ENCODE measurements at regions not wholly inside any gene's neighbourhood (a gene's known extent, or its start where the extent isn't known, plus 50 kb on each side); places are given as distances from the start of the nearest gene placed in this dataset.
A peak's percentile ranks its signal among the peaks of the same experiment; 100 is the strongest.

GRCh38 chr6:2534406-2535042 lies 216.2 kb downstream of the MYLK4 start:
- no peak for DNase-seq

DNA sequence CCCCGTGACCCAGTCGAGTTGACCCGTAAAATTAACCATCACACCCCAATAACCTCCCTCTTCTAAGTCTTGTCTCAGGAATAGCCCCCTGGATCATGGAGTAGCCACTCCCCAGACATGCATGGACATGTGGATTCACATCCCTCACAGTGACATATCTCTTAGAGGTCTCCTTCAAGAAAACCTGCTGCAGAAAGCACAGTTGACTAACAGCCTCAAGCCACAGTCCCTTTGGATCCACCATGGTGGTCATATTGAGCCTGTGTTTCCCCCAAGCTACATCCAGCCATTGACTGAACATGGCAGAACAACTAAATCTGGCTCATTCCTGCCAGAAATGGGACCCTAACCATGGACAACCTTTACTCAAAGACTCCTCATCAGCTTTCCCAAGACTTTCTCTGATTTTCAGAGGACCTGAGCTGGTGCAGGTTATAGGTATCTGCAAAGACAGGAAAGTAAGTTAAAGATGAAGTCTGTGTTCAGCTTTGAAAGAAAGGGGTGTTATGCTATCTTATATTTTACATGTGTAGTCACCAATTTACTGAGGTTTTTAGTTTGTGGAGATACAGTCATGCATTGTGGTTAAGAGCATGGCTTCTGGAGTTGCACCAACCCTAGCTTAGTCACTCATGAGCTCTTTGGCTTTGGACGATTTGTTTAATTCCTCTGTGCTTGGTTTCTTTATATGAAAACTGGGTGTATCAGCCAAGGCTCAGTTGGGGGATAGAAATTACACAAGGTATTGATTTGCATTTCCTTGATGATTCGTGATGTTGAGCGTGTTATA lies 219.1 kb downstream of the MYLK4 start:
- no peak for DNase-seq

DNA sequence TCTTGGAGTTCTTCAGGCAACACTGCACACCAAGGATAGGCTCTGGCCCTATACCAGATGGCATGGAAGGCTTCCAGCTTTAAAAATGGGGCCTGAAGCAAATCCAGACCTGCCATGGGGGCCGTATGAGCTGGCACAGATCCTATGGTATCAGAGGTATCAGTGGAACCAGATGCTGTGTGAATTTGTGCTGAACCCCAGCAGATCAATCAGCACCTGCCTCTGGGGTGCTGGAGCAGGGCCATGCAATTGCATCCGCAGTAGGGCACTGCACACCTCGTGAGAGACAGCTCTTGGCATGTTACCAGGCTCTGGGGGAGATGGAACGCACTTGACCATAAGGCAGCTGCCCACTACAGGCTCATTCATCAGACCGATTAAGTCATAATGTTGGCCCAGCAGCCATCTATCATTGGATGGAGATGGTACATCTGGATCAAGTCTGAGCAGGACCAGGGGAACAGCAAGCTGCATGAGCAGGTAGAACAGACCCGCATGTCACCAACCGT lies 221.5 kb downstream of the MYLK4 start:
- DNase-seq, result peak; percentile 68

DNA sequence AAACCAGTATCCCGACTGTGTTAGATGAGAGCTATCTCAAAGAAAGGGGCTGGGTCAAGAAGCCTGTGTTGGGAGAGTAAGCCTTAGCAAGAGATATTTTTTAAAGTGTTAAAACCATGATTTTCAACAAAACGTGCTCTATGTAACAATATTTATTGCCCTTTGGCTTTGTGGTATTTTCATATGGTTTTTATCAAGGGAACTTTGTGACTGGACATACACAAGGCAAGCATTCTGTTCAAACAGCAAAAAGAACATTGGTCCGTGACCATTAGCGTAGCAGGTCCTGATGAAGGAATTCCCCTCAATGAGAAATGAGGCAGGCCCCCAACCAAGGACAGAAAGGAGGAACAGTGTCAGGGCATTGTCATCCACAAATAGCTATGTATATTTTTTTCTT lies 222.6 kb downstream of the MYLK4 start:
- DNase-seq, result no peak

DNA sequence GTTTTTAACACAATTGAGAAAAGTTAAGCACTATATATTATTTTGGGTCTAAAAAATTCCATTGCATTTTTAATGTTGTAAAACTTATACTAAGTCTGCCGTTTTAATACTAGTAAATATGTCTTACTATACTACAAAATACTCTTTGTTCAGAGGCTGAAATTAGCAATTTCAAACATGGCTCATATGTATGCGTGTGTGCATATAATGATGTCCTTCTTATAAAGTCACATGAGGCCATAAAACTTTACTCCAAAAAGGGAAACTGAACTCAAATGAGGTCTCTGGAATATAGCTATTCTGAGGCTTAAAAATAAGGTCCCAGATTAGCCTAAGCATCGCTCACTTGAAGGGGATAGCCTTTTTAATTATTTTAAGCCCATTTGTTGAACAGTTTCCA lies 224.0 kb downstream of the MYLK4 start:
- DNase-seq, result no peak

GRCh38 chr6:2524090-2524489 lies 226.6 kb downstream of the MYLK4 start:
- DNase-seq, result no peak

DNA sequence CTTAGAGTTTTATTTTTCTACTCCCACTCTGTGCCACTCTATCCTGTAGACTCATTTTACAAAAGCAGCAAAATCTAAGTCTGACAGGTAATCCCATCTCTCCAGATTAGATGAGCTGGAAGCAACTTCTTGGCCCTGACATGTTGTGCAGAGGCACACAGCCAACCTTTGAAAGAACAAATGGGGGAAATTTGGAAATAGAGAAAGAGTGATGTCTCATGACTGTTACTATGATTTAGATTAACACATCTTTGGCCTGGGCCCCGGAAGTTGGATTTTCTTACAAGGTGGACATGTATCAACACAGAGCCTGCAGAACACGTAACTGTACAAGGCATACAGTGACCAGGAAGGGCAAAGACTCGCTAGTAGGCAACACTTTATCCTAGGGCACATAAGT lies 227.7 kb downstream of the MYLK4 start:
- DNase-seq, result no peak

DNA sequence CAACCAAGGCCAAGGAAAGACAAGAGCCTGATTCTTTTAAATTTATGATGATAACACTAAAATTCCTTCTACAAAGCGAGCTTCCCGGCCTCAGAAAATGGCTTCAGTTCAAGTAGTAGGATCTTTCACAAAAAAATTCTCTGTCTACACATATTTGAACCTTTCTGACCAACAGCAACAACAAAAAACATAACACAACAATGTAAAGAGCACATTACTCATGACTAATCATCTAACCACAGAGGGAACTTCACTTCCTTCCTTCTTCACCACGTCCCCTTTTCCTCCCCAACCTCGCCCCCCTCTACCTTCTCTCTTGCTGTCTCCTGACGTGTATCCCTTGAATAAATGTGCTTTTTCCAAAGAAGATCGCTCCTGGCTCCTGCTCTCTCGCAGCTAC lies 228.2 kb downstream of the MYLK4 start:
- no peak for DNase-seq

- DNase-seq, result no peak
Measured at GRCh38 chr6:2517855-2518473, 232.8 kb downstream of the MYLK4 start.

- DNase-seq, result no peak
Measured at GRCh38 chr6:2517401-2517800, 233.3 kb downstream of the MYLK4 start.

- no peak for DNase-seq
Measured at GRCh38 chr6:2516059-2516458, 234.7 kb downstream of the MYLK4 start.

- DNase-seq, result no peak
Measured at GRCh38 chr6:2514965-2515543, 235.7 kb downstream of the MYLK4 start.

GRCh38 chr6:2512802-2513201 lies 237.9 kb downstream of the MYLK4 start:
- no peak for DNase-seq

- DNase-seq, result no peak
Measured at GRCh38 chr6:2510316-2510715, 240.4 kb downstream of the MYLK4 start.

- no peak for DNase-seq
Measured at GRCh38 chr6:2509711-2510110, 241.0 kb downstream of the MYLK4 start.

DNA sequence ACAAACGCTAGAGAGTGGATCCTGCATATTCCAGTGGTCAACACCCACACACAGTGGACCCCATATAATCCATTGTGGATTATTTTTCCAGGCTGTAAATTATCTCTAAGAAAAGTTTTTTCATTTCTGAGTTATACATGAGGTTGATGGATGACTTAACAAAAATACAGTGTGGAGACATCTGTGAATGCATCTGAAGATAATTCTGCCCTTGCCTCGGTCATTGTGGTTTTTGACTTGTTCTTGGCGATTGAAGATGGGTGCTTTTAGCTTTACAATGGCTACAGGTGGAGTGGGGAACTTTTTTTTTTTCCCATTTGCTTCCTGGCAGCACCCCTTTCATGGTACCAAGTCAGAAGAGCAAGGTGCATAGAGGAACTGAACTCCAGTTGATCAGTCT lies 242.7 kb downstream of the MYLK4 start:
- DNase-seq, result no peak

- no peak for DNase-seq
Measured at GRCh38 chr6:2507521-2508037, 243.1 kb downstream of the MYLK4 start.

DNA sequence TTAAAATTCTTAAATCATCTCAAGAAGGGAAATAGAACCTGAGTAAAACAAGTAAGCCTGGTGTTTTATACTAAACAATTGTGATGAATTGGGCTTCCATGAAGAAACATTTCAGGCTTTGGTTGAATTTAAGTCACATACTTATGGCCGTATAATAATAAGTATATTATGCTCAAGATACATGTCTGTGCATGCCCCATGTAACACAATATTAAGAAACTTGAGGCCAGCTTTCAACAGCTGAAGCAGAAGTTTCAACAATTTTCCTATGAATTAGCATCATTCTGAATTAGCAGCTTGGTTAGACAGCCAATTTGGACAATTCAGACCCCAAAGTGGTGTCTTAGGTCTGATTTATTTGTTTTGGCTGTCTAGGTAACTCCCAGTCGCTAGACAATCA lies 243.7 kb downstream of the MYLK4 start:
- no peak for DNase-seq

- no peak for DNase-seq
Measured at GRCh38 chr6:2505624-2506023, 245.1 kb downstream of the MYLK4 start.

DNA sequence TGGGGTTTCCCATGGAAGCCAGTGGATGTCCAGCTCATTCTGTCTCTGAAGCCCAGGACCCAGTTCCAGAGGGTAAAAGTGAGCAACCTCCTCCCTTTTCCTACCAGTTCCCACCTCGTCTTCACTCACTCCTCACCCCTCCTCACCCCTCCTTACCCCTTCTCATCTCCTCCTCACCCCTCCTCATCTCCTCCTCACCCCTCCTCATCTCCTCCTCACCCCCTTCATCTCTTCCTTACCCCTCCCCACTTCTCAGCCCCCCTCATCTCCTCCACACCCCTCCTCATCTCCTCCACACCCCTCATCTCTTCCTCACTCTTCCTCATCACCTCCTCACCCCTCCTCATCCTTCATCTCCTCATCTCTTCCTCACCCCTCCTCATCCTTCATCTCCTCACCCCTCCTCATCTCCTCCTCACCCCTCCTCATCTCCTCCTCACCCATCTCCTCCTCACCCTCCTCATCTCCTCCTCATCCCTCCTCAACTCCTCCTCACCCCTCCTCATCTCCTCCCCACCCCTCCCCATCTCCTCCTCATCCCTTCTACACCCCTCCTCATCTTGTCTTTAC lies 246.1 kb downstream of the MYLK4 start:
- DNase-seq, result no peak

DNA sequence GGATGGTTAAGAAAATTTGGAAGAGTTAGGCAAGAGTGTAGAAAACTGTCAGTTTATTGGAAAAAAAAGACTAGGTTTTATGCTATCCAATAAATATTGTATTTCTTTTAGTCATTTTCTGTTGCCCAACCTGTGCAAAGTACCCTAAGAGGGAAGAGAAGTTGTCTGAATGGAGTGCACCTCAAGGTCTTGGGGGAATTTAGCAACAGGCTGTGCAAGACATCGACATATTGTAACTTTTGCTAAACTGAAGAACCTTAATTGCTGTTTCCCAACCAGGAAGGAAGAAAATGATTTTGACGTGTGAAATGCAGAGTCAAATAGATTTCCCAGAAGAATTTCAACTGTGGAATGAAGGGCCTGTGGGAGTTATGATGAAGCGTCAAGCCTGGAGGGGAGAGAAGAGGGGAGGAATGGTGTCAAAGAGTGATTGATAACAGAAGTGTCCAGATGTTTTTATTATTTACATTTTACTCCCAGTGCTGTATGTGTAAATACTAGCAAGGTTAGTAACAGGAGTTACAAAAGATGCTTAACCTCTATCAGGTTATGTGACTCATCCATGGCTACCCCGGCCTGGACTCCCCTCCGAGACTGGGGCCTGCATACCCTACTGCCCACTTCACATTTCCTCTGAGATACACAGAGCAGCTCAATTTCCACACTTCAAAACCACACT lies 246.8 kb downstream of the MYLK4 start:
- no peak for DNase-seq

DNA sequence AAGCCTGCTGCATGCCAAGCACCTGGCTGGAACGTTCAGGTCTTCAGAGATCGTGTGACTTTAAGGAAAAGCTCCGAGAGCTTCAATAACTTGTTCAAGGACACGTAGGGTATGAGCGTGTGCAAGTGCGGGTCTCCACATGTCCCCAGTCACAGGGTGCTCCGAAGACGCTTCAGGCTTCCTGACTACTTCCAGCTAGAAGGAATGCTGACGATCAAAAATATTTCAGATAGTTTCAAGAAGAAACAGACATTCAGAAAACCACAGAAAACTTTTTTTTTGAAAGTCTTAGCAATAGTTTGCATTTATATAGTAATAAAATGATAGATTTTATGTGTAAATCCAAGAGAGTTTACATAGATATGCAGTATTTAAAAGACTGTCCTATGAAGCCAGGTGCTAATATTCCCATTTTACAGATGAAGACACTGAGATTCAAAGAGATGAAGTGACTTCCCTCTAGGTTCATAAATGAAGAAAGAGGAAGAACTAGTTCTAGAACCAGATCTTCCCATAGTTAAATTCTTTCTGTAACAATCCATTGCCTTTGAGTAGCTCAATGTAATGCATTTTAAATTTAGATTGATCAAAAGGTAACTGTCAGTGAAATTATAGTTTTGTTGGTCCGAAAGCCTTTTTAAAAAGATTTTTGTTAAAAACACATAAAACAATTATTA lies 247.6 kb downstream of the MYLK4 start:
- no peak for DNase-seq

All from NCI-H345 (cell line).